Lower leg skin (tissue), 3 donors: ENCODE measurements at regions not wholly inside any gene's neighbourhood (a gene's known extent, or its start where the extent isn't known, plus 50 kb on each side); places are given as distances from the start of the nearest gene placed in this dataset.

ENCODE experiments used
- CTCF ChIP-seq, 3 donors: fragments of 450-650 bp; IDR thresholded peaks; one replicate each; pipeline ENCODE4 v1.5.1; 2016; ENCODE audit warnings: antibody characterized with exemption in 3 of 3, mild to moderate bottlenecking in 3 of 3, moderate library complexity in 2 of 3
- POLR2A ChIP-seq, 2 donors: fragments of 450-650 bp; IDR thresholded peaks; one replicate each; pipeline ENCODE4 v1.6.1; 2016 to 2017; ENCODE audit warnings: antibody characterized with exemption in 2 of 2, mild to moderate bottlenecking in 1 of 2, moderate library complexity in 1 of 2

DNA sequence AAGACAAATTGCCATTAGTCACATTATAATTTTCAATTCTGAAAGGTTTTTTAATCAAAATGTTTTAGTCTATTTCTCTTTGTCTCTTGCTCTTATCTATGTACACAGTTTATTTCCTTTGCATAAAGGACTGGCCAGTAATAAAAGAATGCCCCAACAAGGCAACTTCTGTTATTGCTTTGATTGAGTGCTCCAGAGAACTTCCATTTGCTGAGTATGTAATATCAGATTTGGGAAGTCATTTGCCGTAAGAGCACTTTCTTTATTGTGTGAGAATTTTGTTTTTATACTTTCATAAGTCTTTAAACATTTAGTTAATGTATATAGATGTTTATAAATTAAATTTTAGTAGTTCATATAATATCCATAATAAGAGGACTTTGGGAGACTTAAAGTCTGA, 1140.4 kb downstream of the PCDH9 start:
- TF ChIP-seq CTCF (IDR thresholded peaks at IDR 0.05) (no peak), POLR2A (IDR thresholded peaks at IDR 0.05) (no peak)
